ENCODE measurements at regions not wholly inside any gene's neighbourhood (a gene's known extent, or its start where the extent isn't known, plus 50 kb on each side); places are given as distances from the start of the nearest gene placed in this dataset.

GRCh38 chr16:5922686-5923085 lies 825.1 kb upstream of the EEF2KMT start:
- no peak for TF ChIP-seq CTCF (conservative IDR thresholded peaks at IDR 0.05 in 1 of 2, IDR thresholded peaks at IDR 0.05 in 1 of 2; ENCODE audit: low read depth in 1 of 2, low read length in 2 of 2)
- TF ChIP-seq EZH2 (IDR thresholded peaks at IDR 0.05; ENCODE audit: low read length, missing control alignments), result no peak

All from fibroblast of lung (primary cell).